Inflammatory macrophage (primary cell): ENCODE measurements at regions not wholly inside any gene's neighbourhood (a gene's known extent, or its start where the extent isn't known, plus 50 kb on each side); places are given as distances from the start of the nearest gene placed in this dataset.
A peak's percentile ranks its signal among the peaks of the same experiment; 100 is the strongest.

Source experiments
- DNase-seq, 2 donors: peaks; one replicate each; pipeline ENCODE4 v3.0.0-alpha.2; 2020 to 2022

DNA sequence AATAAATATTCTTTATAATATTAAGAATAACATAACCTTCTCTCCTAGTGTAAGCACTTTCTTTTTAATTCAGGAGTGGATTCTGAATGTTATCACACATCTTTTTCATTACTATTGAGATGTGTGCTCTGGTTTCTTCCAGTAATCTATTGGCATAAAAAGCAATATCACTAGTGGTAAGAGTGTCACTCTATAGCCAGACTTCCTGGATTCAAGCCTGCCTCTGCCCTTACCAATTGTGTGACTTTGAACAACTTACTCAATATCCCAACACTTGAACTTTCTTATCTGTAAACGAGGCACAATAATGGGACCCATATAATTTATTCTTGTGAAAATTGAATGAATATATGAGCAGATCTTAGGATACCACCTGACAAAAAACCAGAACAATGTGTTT is 71.0 kb downstream of the SEM1 start:
- no peak for DNase-seq

DNA sequence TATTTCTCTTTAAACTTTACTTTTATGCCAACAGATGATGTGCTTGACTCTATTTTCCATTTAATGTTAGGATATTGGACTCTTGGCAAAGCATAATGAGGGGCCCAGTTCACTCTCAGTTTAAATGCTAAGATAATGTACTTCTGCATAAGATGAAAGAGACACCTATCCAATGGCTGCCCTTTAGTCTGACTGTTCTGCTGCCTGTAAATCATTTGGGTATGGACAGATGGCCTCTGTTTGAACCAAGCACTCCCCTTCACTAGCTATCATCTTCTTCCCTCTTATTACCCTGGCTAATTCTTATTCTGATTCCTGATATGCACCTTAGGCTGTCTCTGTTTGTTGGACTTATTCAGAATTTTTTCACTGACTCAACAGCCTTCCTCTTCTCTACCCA is 72.1 kb downstream of the SEM1 start:
- no peak for DNase-seq

DNA sequence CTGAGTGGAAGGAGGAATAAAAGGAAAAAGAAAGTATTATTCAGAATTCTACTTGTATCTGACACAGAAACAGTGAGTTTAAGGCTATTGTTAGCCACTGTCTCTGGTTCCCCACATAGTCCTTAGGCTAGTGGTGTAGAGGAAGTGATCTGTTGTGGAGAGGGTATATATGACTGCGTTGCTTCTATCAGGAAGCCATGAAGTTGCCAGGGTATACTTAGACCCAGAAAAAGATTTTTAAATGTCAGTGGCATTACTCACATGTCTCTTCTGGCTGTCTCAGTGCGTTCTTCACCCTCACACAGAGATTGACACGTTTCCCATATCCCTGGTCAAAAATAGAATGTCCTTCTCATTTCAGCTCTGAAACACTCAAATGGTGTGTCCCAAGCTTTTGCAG is 72.7 kb downstream of the SEM1 start:
- DNase-seq: no peak

GRCh38 chr7:96636342-96636860 is 73.2 kb downstream of the SEM1 start:
- DNase-seq: no peak

DNA sequence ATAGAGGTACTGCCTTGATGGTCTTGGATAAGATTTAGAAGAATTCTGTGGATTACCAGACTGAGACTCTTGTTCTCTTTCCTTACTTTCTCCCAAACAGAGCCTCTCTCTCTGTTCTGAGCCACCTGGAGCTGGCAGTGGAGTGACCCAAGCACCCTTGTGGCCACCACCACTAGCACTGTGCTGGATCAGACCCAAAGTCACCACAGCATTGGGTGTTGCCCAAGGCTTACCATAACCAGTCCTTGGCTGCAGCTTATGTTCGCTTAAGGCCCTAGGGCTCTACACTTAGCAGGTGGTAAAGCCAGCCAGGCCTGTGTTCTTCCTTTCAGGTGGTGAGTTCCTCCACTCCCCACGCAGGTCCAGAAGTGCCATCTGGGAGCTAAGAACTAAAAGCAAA is 79.8 kb downstream of the SEM1 start:
- DNase-seq: no peak

- DNase-seq: no peak
These were observed 84.7 kb downstream of the SEM1 start for GRCh38 chr7:96624954-96625353.

DNA sequence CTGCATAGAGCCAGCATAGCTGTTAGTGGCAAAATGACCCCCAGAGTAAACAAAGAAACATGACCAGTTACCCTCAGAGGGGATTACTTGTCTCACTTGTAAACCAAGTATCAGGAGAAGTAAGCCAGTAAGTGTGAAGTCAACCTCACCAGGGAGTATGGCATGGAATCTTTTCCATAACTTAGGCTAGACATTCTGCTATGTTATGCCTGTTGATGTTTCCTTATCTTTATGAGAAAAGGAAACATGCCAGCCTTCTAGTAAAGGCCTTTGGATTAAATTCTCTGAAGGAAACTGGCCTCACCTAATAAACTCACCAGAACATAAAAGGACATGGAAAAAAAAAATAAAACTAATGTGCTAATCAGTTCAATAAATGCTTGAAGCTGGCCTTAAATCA is 87.7 kb downstream of the SEM1 start:
- no peak for DNase-seq

- DNase-seq: no peak
These were observed 95.3 kb downstream of the SEM1 start for GRCh38 chr7:96614154-96614867.

DNA sequence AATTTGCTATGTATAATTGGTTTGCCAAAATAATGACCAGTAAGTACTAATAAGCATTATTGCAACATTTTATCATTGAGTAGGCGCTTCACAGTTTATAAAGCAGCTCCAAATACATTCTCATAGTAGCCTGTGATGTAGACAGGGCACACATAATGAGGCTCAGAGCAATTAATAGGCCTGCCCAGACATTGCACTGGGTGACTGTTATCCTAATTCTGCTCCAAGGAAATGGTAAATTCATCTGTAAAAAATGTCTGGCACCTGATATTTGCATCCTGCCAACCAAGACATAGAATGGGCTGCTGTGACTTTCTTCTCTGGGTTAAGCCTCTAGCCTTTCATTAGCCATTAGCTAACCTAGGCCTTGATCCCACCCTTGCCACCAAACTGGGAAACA is 97.6 kb downstream of the SEM1 start:
- no peak for DNase-seq

DNA sequence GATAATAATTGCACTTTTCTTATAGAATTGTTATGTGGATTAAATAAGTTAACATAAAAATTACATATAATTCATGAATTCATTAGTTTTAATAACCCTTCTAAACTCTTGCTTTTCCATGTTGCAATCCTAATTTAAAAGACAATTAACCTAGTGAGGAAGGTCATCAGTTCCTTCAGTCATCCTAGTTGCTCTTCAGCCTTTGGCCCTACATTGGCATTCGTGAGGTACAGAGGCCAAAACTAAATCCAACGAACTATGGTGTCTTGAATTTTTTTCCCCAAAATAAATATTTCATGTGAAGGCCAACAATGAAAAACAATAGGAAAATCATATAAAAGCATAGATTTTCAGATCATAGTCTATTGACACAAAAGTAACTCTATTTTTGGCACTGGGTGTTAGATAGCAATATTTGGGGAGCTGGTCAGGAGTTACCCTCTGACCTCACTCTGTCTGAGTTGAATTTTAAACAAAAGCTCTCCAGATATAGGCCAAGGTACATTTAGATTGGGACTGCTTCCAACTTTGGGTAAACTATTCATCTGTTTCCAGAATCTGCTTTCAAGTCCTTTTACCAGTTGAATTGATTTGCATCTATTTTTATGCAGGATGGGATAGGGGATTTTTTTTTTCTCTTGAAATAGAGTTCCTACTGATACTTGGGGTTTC is 104.5 kb downstream of the SEM1 start:
- DNase-seq: no peak

- no peak for DNase-seq
These were observed 110.2 kb downstream of the SEM1 start for GRCh38 chr7:96599288-96599936.

GRCh38 chr7:96598421-96598820 is 111.2 kb downstream of the SEM1 start:
- no peak for DNase-seq

GRCh38 chr7:96596120-96596826 is 113.4 kb downstream of the SEM1 start:
- DNase-seq: peak in 1 of 2 donors; percentile 1

GRCh38 chr7:96591900-96592676 is 117.6 kb downstream of the SEM1 start:
- DNase-seq: no peak

GRCh38 chr7:96591159-96591899 is 118.3 kb downstream of the SEM1 start:
- no peak for DNase-seq

DNA sequence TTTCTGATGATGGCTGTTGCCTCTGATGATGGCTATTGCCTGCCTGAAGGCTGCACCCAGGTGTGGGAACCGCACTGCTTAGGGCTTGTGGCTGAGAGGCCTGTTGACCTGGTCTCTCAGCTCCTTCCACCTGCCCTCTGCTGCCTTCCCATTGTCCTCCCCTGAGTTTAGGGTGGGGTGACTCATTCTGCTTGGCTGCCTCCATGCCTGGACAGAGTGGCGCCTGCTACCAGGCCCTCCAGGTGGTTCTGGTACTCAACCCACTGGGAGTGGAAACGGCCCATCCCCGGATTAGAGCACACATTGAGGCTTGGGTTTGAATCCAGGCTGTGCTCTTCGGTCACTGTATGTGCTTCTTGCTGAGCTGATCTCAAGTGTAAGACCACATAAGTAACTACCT is 120.6 kb downstream of the SEM1 start:
- no peak for DNase-seq

- no peak for DNase-seq
These were observed 130.5 kb downstream of the SEM1 start for GRCh38 chr7:96579119-96579518.

DNA sequence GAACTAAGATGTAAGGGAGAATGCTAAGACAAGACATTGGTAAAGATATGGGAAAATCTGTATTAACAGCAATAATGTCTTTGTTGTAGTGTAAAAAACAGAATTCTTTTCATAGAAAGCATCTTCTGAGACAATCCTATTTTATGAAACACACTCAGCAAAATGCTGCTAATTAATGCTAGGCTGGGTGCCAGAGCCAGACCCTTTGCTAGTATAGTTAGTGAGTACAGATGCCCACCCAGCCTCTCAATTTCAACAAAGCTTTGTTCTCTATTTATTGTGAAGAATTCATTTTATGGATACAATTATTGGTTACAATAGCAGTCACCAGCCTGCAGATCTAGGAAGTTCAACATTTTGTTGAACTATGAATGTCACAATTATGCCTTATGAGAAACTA is 131.0 kb downstream of the SEM1 start:
- no peak for DNase-seq

DNA sequence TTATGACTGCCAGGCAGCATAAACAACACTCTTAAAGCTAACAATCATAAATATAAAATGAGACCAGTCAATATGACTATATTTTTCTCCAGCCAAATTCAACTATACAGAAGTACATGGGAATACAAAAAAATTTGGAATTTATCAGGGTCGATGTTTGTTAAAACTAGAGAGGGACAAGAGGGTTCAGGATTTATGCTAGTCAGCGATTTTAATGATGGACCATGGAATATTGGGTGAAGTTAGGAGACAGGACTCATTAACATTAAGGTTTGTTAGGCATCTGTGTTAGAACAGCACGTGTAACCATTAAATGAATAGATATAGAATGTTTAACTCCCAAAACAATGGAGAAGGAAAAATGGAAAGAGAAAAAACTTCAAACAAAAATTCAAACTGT is 146.2 kb downstream of the SEM1 start:
- DNase-seq: no peak

DNA sequence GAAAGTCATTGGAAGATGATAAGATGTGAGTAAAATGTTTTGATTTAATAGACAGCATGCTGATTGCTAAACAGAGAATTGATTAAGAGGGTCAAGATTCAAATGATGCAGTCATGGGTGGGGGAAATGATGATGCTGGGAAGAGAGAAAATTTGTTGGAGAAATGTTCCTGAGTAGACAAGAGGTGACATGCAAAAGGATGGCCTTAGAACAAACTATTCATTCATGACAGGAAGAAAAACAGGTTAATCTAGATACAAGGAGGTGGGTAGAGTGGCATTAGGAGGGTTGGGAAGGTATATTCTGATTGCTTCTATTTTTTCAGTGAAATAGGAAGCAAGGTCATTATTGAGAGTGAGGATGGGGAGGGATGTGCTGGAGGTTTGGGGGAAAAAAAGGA is 146.7 kb downstream of the SEM1 start:
- DNase-seq: no peak

DNA sequence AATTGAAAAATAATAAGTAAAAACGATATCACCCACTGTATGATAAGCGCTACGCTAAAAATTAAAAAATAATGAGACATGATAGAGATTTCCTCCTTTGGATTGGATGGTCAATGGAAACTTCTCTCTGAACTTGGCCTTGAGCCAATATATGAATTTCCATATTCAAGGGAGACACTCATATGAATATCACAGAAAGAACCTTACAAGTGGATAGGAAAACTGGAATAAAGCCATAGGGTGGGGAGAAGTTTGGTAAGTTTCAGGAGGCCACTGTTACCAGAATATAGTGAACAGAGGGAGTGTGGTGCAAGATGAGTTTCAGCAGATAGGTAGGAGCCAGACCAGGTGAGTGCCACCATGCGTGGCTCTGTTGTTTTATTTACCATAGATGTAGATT is 147.2 kb downstream of the SEM1 start:
- no peak for DNase-seq

DNA sequence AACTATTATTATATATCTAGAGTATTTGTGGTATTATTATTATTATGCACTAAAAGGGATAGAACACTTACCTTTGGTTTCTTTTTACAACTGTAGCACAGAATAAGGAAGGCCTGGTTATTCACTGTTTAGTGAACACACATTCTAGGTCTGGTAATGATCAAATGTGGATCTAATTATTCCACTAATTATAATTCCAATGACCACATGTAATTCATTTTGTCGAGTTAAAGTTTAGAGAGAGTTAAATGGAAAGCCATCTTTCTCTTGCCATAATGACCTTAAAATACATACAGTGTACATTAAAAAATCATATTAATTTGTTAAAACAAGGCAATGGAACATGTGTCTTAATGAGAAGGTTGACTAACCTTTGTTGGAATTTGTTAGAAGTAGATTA is 147.8 kb downstream of the SEM1 start:
- no peak for DNase-seq
